GM13976 (cell line): ENCODE measurements at regions not wholly inside any gene's neighbourhood (a gene's known extent, or its start where the extent isn't known, plus 50 kb on each side); places are given as distances from the start of the nearest gene placed in this dataset.

Source experiments
- DNase-seq: peaks from one replicate; pipeline ENCODE4 v3.0.0; 2012; ENCODE audit warnings: low spot score
- CTCF ChIP-seq: IDR thresholded peaks from 2 replicates; pipeline ENCODE4 v1.5.1; 2012; ENCODE audit warnings: borderline replicate concordance, mild to moderate bottlenecking; ENCODE audit not compliant: insufficient read depth; ENCODE audit errors: extremely low read depth, missing control alignments, control extremely low read depth
- in situ Hi-C: fragments of 300-500 bp; cut with MboI; formaldehyde crosslinking; loops from one replicate; pipeline ENCODE4 v1.12.0; 2022; ENCODE audit warnings: low sequenced_read_pairs, mixed read lengths, inconsistent platforms; ENCODE audit not compliant: unreplicated experiment

- in situ Hi-C loops: no loop called here
- no peak for DNase-seq
- TF ChIP-seq CTCF: no peak
These were observed 111.5 kb upstream of the TNC start for GRCh38 chr9:115229496-115229895.

GRCh38 chr9:115230924-115231515, 113.1 kb upstream of the TNC start:
- no peak for DNase-seq
- in situ Hi-C loops: no loop called here
- no peak for TF ChIP-seq CTCF

- no peak for DNase-seq
- in situ Hi-C loops: no loop called here
- no peak for TF ChIP-seq CTCF
These were observed 114.3 kb upstream of the TNC start for GRCh38 chr9:115232181-115232774.

GRCh38 chr9:115234094-115234493, 116.1 kb upstream of the TNC start:
- TF ChIP-seq CTCF: no peak
- no peak for DNase-seq
- in situ Hi-C loops: no loop called here

GRCh38 chr9:115235221-115235620, 117.3 kb upstream of the TNC start:
- in situ Hi-C loops: no loop called here
- TF ChIP-seq CTCF: no peak
- DNase-seq: no peak

GRCh38 chr9:115237385-115237998, 119.5 kb upstream of the TNC start:
- no peak for DNase-seq
- in situ Hi-C loops: no loop called here
- TF ChIP-seq CTCF: no peak

- in situ Hi-C loops: no loop called here
- no peak for DNase-seq
- no peak for TF ChIP-seq CTCF
These were observed 122.7 kb upstream of the TNC start for GRCh38 chr9:115240676-115241075.
